ENCODE measurements at regions not wholly inside any gene's neighbourhood (a gene's known extent, or its start where the extent isn't known, plus 50 kb on each side); places are given as distances from the start of the nearest gene placed in this dataset.

- DNase-seq = no peak
Observed at GRCh38 chr10:1896153-1896552, 158.8 kb upstream of the ADARB2 start.

DNA sequence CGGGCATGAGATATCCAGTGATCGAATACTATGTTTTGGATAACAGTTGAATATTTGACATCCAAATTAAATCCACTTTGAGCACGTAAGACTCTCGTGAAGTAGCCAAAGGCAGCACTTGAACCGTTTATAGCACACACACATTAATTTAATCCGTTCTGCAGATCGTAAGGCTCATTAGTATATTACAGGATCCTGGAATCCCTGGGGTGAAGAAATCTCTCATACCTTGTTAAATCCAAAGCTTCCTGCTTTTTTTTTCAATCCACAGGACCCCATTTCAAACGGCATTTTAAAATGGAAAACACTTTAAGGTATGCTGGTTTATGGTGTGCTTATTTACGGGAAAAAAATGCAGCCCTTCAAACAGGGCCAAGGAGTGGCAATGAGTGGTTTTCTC lies 158.4 kb upstream of the ADARB2 start:
- DNase-seq = no peak

- no peak for DNase-seq
Observed at GRCh38 chr10:1894912-1895311, 157.6 kb upstream of the ADARB2 start.

DNA sequence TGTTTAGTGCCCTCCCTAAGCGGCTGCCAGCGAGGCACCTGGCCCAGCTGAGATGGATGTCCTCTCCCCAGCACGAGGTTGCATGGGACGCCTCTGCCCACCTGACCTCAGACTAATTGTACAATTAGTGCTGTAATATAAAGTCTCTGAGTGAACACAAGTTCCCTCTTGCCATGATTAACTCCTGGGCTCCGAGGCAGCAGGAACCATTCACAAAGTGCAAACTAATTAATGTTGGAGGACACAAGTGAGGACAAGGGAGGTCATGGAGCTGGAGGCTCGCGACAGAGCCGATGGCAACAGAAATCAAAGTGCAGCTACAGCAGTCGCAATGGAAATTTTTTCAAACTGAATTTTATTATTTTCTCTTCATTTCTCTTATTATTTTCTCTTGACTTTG lies 156.6 kb upstream of the ADARB2 start:
- no peak for DNase-seq

DNA sequence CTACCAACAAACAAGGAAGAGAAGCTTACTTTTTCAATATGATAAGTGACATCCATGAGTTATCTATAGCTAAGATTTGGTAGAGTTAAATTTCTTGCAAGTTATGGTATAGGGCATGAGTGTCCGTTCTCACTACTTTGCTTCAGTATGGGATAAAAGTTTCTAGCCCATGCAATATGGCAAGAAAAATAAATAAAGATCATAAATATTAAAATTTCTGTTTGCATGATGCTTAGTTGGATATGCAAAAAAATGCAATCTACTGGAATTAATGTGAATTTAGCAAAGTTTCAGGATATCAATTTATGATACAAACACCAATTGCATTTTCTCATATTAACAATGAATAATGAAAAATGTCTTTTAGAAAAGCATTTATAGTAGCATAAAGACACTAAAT lies 148.7 kb upstream of the ADARB2 start:
- DNase-seq = no peak

DNA sequence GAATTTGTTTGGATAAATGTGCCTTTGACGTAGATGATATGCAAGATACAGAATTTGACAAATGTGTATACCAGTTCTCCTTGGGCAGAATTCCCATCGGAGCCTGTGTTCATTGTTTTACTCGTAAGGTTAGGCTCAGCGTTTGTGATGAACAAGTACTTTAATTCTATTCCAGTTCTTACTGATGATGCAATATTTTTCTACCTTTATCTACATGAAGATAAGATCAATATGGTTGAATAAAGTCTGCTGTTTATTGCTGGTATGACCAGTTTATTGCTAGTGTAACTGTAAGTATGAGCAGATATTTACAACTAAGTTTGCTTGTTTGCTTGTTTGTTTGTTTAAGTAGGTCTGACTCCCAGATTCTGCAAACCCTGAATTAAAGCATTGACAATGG lies 145.4 kb upstream of the ADARB2 start:
- no peak for DNase-seq

DNA sequence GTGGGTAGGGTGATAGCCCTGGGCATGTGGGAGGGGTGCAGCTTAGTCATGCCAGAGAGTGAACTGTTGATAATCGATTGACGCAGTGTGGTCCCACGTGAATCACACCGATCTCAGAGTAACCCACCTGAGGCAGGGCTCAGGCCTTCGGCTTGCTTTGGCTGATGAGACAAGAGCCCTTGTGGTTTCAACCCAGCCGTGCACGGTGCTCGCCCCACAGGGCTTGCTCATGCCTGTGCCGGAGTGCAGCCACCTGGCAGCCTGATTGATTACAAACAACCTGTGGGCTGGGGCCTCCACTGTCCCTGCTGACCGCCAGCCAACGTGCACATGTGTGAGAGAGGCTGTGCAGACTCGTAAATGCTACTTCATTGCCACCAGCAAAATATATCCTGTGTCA lies 144.9 kb upstream of the ADARB2 start:
- no peak for DNase-seq

GRCh38 chr10:1881636-1882035 lies 144.3 kb upstream of the ADARB2 start:
- DNase-seq = no peak

GRCh38 chr10:1874533-1874932 lies 137.2 kb upstream of the ADARB2 start:
- DNase-seq = no peak

DNA sequence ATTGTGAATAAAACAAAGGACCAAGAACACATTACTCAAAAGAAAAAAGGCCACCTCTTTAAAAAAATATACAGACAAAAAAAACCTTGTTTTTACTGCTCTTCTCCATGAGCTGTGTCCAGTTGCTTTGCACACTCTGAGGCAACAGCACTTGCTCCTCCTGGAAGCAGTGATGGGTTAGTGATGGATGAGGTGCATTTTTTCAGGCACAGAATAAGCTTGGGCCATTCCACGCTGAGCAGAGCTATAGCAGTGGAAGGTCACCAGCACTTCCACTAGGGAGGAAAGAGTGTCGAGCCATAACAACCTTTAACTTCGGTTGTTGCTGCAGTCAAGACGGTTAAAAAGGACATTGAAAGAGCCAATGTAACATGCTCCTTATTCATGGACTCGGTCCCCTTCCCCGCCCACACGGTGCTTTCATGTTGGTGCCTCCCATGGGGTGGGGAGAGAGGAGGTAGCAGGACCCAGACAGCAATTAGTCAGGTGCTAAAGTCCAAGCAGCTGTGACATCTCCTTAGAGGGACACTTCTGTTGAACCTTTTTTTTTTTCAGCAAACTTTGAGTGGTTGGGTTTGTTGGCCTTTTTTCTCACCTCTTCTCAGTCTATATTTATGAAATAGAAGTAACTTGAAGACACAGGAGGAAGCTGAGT lies 136.5 kb upstream of the ADARB2 start:
- DNase-seq = no peak

DNA sequence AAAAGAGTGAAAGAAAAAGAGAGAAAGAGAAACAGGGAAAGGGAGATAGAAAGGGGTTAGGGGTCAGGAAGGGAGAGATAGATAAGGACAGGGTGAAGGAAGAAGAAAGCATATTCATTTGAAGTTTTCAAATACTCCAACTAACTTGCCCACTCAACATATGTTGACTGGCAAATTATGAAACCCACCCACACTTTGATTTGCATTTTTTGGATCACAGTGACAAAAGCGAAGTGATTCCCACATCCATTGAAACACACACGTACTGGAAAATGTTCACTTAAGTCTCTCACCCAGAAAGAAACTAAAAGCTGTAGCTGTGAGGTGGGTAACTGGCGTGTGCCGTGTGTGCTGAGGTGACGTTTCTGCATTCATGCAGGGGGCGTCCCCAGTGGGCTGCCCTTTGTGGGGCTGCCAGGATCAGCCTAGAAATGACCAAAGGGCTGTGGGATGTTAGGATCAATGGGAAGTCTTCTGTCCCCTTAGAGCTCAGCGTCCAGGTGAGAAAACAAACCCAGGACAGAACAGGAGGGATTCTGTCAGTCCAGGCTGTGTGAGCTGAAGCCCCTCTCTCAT lies 134.9 kb upstream of the ADARB2 start:
- DNase-seq = no peak

GRCh38 chr10:1870491-1870890 lies 133.2 kb upstream of the ADARB2 start:
- no peak for DNase-seq

- no peak for DNase-seq
Observed at GRCh38 chr10:1869861-1870260, 132.5 kb upstream of the ADARB2 start.

GRCh38 chr10:1860351-1860750 lies 123.0 kb upstream of the ADARB2 start:
- DNase-seq = peak; percentile 10

DNA sequence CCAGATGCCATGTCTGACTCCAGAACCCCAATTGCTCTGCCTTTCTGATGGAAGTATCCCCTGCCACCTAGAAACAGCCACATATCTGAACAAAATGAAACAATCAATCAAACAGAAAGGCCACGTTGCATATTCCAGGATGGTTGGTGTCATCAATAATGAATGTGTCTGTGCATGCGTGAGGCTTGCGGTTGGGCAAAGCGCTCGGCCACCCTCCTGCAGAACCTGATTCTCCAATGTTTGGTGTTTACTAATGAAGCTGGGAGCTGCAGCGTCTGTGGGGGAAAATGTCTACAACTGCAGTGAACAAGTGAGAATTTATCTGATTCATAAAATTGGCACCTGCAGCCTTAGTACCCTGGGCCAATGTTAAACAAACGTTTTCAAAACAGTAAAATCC lies 121.2 kb upstream of the ADARB2 start:
- no peak for DNase-seq

DNA sequence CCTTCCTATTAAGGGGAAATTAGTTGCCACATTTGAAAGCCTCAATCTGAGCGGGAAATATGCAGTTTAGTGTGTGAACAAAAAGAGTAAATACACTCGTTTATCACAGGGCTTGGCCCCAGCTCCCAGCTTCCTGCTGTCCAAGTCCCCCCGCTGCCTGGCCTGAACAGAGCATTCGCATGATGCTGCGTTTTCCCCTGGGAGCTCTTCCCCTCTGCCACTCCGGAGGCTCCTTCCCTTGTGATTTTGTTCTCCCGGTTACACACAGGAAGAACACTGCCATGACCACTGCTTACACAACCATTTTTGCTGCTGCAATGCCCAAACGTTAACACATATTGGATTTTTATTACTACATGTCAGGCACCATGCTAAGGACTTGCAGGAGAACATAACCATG lies 120.7 kb upstream of the ADARB2 start:
- DNase-seq = no peak

DNA sequence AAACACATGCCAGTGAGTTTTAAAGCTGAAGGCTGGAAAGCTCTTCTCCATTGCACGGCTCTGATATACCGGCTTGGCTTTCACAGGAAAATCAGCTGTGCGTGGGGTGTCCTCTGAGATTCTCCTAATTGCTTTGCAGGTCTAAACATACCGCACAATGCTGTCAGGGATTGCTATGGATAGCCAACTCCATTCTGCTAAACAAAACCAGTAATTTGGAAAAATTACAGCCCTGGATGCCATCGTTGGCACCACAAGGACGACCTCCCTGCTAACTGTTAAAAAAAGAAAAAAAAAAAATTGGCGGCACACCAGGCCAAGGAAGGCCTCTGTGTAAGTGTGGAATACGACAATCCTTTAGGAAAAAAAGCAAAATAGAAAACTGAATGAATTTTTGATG lies 118.6 kb upstream of the ADARB2 start:
- no peak for DNase-seq

GRCh38 chr10:1854271-1854670 lies 116.9 kb upstream of the ADARB2 start:
- DNase-seq = no peak

DNA sequence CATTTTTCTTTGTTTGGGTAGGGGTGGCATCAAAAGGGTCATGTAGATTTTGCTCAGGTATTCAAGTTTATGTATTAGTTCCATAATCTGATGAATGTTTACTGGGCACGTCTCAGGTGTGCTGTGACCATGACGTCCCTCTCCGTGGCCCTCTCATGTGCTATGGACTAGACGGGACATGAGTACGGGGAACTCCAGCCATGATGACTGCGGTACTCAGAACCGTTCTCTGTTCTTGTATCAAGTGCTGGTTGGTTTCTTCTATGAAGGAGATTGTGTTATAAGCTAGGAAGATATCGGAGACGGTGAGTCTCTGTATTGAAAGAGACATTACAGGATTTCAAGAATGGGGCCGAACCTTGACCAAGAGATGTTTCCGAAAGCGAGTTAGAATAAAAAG lies 116.5 kb upstream of the ADARB2 start:
- no peak for DNase-seq

DNA sequence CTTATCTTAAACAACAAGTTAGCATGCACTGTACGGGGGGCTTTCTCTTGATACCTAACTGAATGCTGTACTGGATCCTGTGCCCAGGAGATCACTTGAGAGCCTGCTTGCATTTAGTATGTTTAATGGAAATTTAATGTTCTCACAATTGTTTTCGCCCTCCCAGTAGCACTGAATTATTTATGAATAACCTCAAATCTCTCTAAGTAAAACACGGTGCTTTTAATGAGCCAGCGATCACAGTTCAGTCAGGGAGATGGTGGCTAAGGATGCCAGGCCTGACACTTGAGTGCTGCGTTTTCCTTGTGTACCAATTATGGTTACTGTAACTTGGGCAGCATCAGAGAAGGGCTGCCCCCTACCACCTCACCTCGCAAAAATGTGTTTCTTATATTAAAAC lies 115.5 kb upstream of the ADARB2 start:
- no peak for DNase-seq

- DNase-seq = no peak
Observed at GRCh38 chr10:1851762-1852161, 114.4 kb upstream of the ADARB2 start.

- no peak for DNase-seq
Observed at GRCh38 chr10:1850971-1851527, 113.7 kb upstream of the ADARB2 start.

GRCh38 chr10:1847361-1847760 lies 110.0 kb upstream of the ADARB2 start:
- no peak for DNase-seq

GRCh38 chr10:1846032-1846431 lies 108.7 kb upstream of the ADARB2 start:
- no peak for DNase-seq

DNA sequence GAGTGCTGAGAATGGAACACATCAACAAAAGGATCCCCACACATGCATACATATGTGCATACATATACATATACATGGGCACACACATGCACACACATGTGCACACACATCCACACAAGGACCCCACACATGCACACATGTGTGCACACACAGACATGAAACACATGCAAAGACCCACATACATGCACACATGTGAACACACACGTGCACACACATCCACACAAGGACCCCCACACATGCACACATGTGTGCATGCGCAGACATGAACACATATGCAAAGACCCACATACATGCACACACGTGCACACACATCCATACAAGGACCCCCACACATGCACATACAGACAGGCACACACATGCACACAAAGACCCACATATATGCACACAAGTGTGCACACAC lies 104.4 kb upstream of the ADARB2 start:
- no peak for DNase-seq
